HG02840 (cell line): ENCODE measurements at regions not wholly inside any gene's neighbourhood (a gene's known extent, or its start where the extent isn't known, plus 50 kb on each side); places are given as distances from the start of the nearest gene placed in this dataset.
"Not testable (repeated sequence)": the region's sequence is repeated elsewhere in the genome, so short reads cannot be mapped to it uniquely, and the experiment has no call there.

Source experiments
- ATAC-seq: cut with Tn5 transposase; IDR thresholded peaks from one replicate; pipeline ENCODE4 v1.9.1; 2021; ENCODE audit warnings: mild to moderate bottlenecking, moderate library complexity, moderate number of reproducible peaks; ENCODE audit not compliant: unreplicated experiment, low FRiP score

- no peak for ATAC-seq
Observed at GRCh38 chrX:2574271-2574670, 73.5 kb upstream of the DHRSX start.

GRCh38 chrX:2572740-2573139 is 72.0 kb upstream of the DHRSX start:
- no peak for ATAC-seq

GRCh38 chrX:2568125-2568524 is 67.3 kb upstream of the DHRSX start:
- ATAC-seq, result no peak

GRCh38 chrX:2566055-2566454 is 65.3 kb upstream of the DHRSX start:
- ATAC-seq, result no peak

- no peak for ATAC-seq
Observed at GRCh38 chrX:2561456-2561855, 60.7 kb upstream of the DHRSX start.

GRCh38 chrX:2559124-2559523 is 58.3 kb upstream of the DHRSX start:
- no peak for ATAC-seq

GRCh38 chrX:2554891-2555290 is 54.1 kb upstream of the DHRSX start:
- no peak for ATAC-seq

GRCh38 chrX:2554066-2554465 is 53.3 kb upstream of the DHRSX start:
- ATAC-seq, result not testable (repeated sequence)

- ATAC-seq, result no peak
Observed at GRCh38 chrX:2552621-2553201, 51.9 kb upstream of the DHRSX start.

- ATAC-seq, result no peak
Observed at GRCh38 chrX:2550328-2551020, 49.7 kb upstream of the DHRSX start.
